ENCODE measurements at regions not wholly inside any gene's neighbourhood (a gene's known extent, or its start where the extent isn't known, plus 50 kb on each side); places are given as distances from the start of the nearest gene placed in this dataset.

- TF ChIP-seq CTCF (IDR thresholded peaks at IDR 0.05; ENCODE audit: insufficient read depth, low read length) (no peak), SPI1 (IDR thresholded peaks at IDR 0.05; ENCODE audit: borderline replicate concordance, low read depth) (no peak), REST (IDR thresholded peaks at IDR 0.05; ENCODE audit: insufficient replicate concordance, low read depth) (no peak)
Measured at GRCh38 chr4:116088771-116089170, 975.4 kb upstream of the NDST4 start.

Data from HL-60 (cell line).